Colonic mucosa (tissue), 4 donors: ENCODE measurements at regions not wholly inside any gene's neighbourhood (a gene's known extent, or its start where the extent isn't known, plus 50 kb on each side); places are given as distances from the start of the nearest gene placed in this dataset.

Source experiments
- DNase-seq: peaks from one replicate; pipeline ENCODE4 v3.0.0-alpha.2; 2020
- H3K27ac ChIP-seq: fragments of 200-600 bp; one replicate; pipeline ENCODE4 v1.8.0; 2021
- H3K27me3 ChIP-seq: fragments of 200-600 bp; one replicate; pipeline ENCODE4 v1.8.0; 2021
- H3K36me3 ChIP-seq: fragments of 200-600 bp; one replicate; pipeline ENCODE4 v1.8.0; 2021
- H3K4me1 ChIP-seq: fragments of 200-600 bp; one replicate; pipeline ENCODE4 v1.8.0; 2021; ENCODE audit warnings: mild to moderate bottlenecking
- H3K4me3 ChIP-seq: fragments of 200-600 bp; one replicate; pipeline ENCODE4 v1.8.0; 2021
- H3K9ac ChIP-seq, 2 donors: one replicate each; pipeline ENCODE4 v1.7.0; 2013; ENCODE audit warnings: control low read depth in 2 of 2, low read depth in 2 of 2, low read length in 2 of 2
- H3K9me3 ChIP-seq: fragments of 200-600 bp; one replicate; pipeline ENCODE4 v1.8.0; 2021
- CTCF ChIP-seq: fragments of 200-600 bp; IDR thresholded peaks from one replicate; pipeline ENCODE4 v1.8.0; 2022; ENCODE audit warnings: antibody characterized with exemption, mild to moderate bottlenecking
- intact Hi-C: fragments of 100-400 bp; cut with DNase I; formaldehyde crosslinking; loops from one replicate; pipeline ENCODE4 v1.14.1; 2022
- donor health status: healthy.
- donor health status: DM: no; HTN: no; CAD: no.
- donor health status: DM: no; HTN: no; CAD: no.

DNA sequence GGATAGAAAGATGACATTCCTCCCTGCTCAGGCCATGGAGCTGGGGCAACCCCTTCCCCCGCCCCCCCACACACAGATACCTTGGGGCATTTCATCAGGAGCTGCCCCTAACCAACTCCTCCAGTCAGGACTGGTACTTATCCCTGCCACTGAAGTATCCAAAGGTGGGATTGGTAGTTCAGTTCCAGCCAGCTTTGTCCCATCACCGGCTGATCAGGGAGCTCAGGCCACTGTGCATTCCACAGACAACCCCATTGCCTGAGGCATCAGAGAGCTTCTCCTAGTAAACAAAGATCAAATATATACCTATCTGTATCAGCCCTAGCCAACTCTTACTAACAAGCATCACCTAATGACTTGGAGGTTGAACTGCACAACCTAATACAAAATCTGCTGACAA, 218.2 kb upstream of the FMR1 start:
- Histone ChIP-seq H3K36me3 (no peaks in the 10 kb centered on the region), H3K4me3 (no peak overlapping the region), H3K27me3 (no peaks in the 10 kb centered on the region), H3K9ac (no peak overlapping the region), H3K9me3 (no peaks in the 10 kb centered on the region), H3K27ac (no peak overlapping the region), H3K4me1 (no peaks in the 10 kb centered on the region)
- TF ChIP-seq CTCF = no peak
- DNase-seq = no peak
- intact Hi-C loops = no loop called here

DNA sequence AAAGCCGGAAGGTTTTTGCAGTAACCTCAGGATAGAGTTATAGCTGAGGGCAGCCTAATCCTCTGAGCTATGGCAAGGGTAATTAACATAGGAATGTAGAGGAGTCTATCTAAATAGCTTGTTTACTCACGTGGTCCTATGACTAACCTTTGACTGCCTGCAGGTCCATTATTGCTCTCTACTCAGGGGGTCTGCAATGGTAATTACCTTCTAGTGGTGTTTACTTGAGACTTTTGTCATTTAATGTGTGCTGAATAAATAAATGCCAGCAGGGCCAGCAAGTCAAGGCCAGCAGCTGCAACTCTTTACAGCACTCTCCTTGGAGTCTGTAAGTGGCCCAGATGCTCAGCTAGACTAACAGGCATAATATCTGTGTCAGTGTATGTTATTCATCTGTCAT, 212.7 kb upstream of the FMR1 start:
- no peak for TF ChIP-seq CTCF
- Histone ChIP-seq H3K9ac (no peak overlapping the region), H3K27me3 (no peaks in the 10 kb centered on the region), H3K9me3 (no peaks in the 10 kb centered on the region), H3K4me3 (no peak overlapping the region), H3K4me1 (no peaks in the 10 kb centered on the region), H3K27ac (no peak overlapping the region), H3K36me3 (no peaks in the 10 kb centered on the region)
- intact Hi-C loops = no loop called here
- DNase-seq = no peak

- DNase-seq = no peak
- intact Hi-C loops = no loop called here
- no peaks in the 10 kb centered on the region for H3K9me3 ChIP-seq
- no peak for TF ChIP-seq CTCF
- no peak overlapping the region for H3K4me3 ChIP-seq
- H3K27ac ChIP-seq = no peak overlapping the region
- H3K4me1 ChIP-seq = no peaks in the 10 kb centered on the region
- no peaks in the 10 kb centered on the region for H3K27me3 ChIP-seq
- no peak overlapping the region for H3K9ac ChIP-seq
- H3K36me3 ChIP-seq = no peaks in the 10 kb centered on the region
Measured at GRCh38 chrX:147710301-147710700, 201.4 kb upstream of the FMR1 start.

DNA sequence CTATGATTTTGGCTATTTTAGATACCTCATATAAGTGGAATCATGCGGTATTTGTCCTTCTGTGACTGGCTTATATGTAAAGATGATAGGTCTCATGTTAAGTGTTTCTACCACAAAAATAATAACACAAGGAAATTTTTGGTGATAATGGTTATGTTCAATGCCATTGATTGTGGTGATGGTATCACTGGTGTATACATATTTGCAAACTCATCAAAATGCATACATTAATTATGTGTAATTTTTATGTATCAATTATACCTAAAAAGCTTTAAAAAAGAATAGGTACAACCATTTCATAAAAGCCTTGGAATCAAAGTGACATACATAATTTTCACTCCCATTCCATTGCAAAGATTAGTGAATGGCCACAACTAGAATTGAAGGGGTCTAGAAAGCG, 178.3 kb upstream of the FMR1 start:
- H3K9me3 ChIP-seq = no peaks in the 10 kb centered on the region
- no peaks in the 10 kb centered on the region for H3K4me1 ChIP-seq
- H3K4me3 ChIP-seq = no peak overlapping the region
- H3K9ac ChIP-seq = no peak overlapping the region
- no peak for DNase-seq
- TF ChIP-seq CTCF = no peak
- no peaks in the 10 kb centered on the region for H3K36me3 ChIP-seq
- no peak overlapping the region for H3K27ac ChIP-seq
- H3K27me3 ChIP-seq = no peaks in the 10 kb centered on the region
- intact Hi-C loops = no loop called here

DNA sequence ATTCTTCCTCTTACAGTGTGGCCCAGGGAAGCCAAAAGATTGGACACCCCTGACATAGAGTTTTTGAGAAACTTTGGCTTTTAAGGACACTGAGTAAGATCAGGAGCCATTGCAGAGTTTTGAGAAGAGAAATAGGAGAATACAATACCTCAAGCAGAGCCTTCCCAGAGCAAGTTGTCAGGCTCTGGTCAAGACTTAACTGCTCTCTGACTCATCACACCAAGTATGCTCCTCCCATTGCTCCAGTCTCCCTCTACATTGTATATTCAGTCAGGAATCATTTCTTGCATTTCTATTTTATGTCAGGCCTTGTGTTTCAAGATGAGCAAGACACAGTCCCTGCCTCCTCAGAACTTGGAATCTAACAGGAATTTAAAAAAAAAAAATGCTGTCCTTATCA, 176.4 kb upstream of the FMR1 start:
- intact Hi-C loops = no loop called here
- Histone ChIP-seq H3K4me1 (no peaks in the 10 kb centered on the region), H3K9me3 (no peaks in the 10 kb centered on the region), H3K4me3 (no peak overlapping the region), H3K27me3 (no peaks in the 10 kb centered on the region), H3K9ac (no peak overlapping the region), H3K36me3 (no peaks in the 10 kb centered on the region), H3K27ac (no peak overlapping the region)
- no peak for DNase-seq
- TF ChIP-seq CTCF = no peak

GRCh38 chrX:147736045-147736444, 175.7 kb upstream of the FMR1 start:
- no peak for TF ChIP-seq CTCF

More at GRCh38 chrX:147736045-147736444, 175.7 kb upstream of the FMR1 start:
- H3K27ac ChIP-seq = no peak overlapping the region
- H3K9me3 ChIP-seq = no peaks in the 10 kb centered on the region
- no peak overlapping the region for H3K4me3 ChIP-seq
- DNase-seq = no peak
- intact Hi-C loops = no loop called here
- no peak overlapping the region for H3K9ac ChIP-seq
- no peaks in the 10 kb centered on the region for H3K4me1 ChIP-seq
- no peaks in the 10 kb centered on the region for H3K27me3 ChIP-seq
- no peaks in the 10 kb centered on the region for H3K36me3 ChIP-seq
